ENCODE measurements at regions not wholly inside any gene's neighbourhood (a gene's known extent, or its start where the extent isn't known, plus 50 kb on each side); places are given as distances from the start of the nearest gene placed in this dataset.
"Not testable (repeated sequence)": the region's sequence is repeated elsewhere in the genome, so short reads cannot be mapped to it uniquely, and the experiment has no call there.

DNA sequence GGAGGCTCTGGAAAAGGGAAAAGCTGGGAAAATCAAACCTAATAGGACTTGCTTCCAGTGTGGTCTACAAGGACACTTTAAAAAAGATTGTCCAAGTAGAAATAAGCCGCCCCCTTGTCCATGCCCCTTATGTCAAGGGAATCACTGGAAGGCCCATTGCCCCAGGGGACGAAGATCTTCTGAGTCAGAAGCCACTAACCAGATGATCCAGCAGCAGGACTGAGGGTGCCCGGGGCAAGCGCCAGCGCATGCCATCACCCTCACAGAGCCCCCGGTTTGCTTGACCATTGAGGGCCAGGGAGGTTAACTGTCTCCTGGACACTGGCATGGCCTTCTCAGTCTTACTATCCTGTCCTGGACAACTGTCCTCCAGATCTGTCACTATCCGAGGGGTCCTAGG lies 164.9 kb upstream of the GCFC2 start:
- H3K9me3 Mint-ChIP-seq, H3K4me1 Mint-ChIP-seq, H3K4me3 Mint-ChIP-seq, H3K27me3 Mint-ChIP-seq, H3K27ac Mint-ChIP-seq, H3K36me3 Mint-ChIP-seq: not testable (repeated sequence)

DNA sequence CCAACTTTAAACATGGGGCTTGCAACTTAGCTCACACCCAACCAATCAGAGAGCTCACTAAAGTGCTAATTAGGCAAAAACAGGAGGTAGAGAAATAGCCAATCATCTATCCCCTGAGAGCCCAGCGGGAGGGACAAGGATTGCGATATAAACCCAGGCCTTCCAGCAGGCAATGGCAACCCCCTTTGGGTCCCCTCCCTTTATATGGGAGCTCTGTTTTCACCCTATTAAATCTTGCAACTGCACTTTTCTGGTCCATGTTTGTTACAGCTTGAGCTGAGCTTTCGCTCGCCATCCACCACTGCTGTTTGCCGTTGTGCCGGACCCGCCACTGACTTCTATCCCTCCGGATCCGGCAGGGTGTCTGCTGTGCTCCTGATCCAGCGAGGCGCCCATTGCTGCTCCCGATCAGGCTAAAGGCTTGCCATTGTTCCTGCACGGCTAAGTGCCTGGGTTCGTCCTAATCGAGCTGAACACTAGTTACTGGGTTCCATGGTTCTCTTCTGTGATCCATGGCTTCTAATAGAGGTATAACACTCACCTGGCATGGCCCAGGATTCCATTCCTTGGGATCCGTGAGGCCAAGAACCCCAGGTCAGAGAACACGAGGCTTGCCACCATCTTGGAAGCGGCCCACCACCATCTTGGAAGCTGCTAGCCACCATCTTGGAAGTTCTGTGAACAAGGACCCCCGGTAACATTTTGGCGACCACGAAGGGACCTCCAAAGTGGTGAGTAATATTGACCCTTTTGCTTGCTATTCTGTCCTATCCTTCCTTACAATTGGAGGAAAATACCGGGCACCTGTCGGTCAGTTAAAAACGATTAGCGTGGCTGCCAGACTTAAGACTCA lies 161.3 kb upstream of the GCFC2 start:
- not testable (repeated sequence) for H3K4me1 Mint-ChIP-seq, H3K4me3 Mint-ChIP-seq, H3K9me3 Mint-ChIP-seq, H3K27ac Mint-ChIP-seq, H3K27me3 Mint-ChIP-seq, H3K36me3 Mint-ChIP-seq

DNA sequence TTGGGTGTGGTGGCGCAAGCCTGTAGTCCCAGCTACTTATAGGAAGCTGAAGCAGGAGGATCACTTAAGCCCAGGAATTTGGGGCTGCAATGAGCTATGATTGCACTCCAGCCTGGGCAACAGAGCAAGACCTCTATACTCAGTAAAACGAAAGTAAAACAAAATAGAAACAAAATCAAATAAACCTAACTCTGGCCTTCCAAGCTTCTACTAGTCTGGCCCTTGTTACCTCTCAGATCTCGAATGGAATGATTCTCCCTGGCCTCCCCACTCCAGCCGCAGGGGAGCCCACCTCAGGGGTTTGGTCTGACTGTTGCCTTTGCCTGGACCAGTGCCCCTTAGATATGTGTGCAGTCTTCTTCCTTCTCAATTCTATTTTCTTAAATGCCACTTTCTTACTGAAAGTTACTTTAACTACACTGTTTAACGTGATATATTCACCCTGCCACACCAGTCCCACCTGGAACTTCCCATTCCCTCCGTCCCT lies 160.0 kb upstream of the GCFC2 start:
- H3K4me3 Mint-ChIP-seq: no peak overlapping the region
- H3K27me3 Mint-ChIP-seq: no peaks in the 10 kb centered on the region
- H3K9me3 Mint-ChIP-seq: peaks cover 4% of the 10 kb centered on the region
- H3K36me3 Mint-ChIP-seq: no peaks in the 10 kb centered on the region
- H3K4me1 Mint-ChIP-seq: no peaks in the 10 kb centered on the region
- no peak overlapping the region for H3K27ac Mint-ChIP-seq

DNA sequence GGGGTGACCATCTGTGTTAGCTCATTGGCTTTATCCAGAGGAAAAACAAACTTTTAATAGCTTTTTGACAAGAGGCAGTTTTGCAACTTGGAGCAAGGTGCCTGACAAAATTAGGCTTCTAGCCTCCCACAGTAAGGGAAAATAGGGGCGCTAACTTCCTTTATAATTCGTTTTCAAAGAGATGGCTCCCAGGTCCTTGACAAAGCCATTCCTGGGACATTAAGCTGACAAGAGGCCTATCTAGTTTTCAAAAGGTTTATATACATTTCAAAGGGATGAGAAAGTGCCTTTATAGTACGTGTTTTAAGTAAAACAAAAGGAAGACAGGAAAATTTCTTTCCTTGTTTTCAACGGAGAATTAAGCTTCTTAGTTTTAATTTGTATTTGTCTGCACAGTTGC lies 159.4 kb upstream of the GCFC2 start:
- Mint-ChIP-seq H3K4me3 (no peak overlapping the region), H3K9me3 (peaks cover 4% of the 10 kb centered on the region), H3K27me3 (no peaks in the 10 kb centered on the region), H3K4me1 (no peaks in the 10 kb centered on the region), H3K27ac (no peak overlapping the region), H3K36me3 (no peaks in the 10 kb centered on the region)

DNA sequence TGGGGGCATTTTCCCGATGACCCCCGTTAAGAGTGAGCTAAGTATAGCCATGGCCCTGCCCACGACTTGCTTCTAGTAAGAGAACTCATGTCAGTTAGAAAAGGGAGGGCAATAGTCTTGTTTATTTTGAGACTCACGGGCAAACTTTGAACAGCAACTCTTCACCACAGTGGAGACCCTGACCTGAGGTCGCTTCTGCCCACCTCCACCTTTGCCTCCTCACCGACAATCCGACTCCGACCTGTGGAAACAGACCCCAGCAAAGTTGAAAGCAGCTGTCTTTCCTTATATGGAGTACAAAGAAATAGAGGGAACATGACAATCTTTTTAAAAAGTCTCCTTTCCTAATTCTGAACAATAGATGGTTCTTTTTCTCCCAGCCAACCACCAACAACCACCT lies 155.0 kb upstream of the GCFC2 start:
- Mint-ChIP-seq H3K4me3 (no peak overlapping the region), H3K4me1 (no peaks in the 10 kb centered on the region), H3K9me3 (peaks cover 4% of the 10 kb centered on the region), H3K27me3 (no peaks in the 10 kb centered on the region), H3K27ac (no peak overlapping the region), H3K36me3 (no peaks in the 10 kb centered on the region)

DNA sequence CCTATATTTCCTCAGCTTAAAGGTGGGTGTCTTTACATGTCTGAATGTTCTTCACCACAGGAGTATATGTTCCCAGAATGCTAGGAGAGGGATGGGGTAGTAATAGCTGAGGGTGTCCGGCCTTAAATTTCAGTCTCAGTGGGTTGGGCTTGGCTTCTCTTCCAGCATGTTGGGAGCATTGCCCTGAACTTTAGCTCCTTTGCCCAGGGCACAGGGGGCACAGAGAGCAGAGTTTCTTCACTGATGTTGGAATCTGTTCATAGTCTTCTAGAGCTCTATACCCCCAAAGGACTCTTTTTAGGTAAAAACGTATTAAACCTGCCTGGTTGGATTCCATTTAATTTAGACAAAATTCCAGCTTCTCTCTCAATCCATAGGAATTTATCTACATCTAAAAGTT lies 154.4 kb upstream of the GCFC2 start:
- Mint-ChIP-seq H3K4me3 (no peak overlapping the region), H3K4me1 (no peaks in the 10 kb centered on the region), H3K27ac (no peak overlapping the region), H3K27me3 (no peaks in the 10 kb centered on the region), H3K36me3 (no peaks in the 10 kb centered on the region), H3K9me3 (peaks cover 4% of the 10 kb centered on the region)

DNA sequence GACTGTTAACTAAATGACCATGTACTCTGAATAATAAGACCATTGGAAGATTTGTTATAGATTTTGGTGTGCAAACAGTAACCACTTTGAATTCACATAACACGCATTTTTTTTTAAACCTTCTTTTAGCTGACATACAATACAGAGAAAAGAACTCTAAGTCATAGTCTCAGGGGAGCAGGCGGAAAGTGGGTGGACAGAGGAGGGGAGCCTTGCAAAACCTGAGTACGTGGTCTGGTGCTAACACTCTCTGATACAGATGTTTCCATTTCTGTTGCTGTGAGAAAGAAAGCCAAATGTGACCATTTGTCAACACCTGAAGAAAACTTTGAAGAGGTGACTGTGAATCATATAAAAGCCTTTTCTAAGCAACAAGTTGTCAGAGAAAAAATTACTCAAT lies 151.8 kb upstream of the GCFC2 start:
- Mint-ChIP-seq H3K4me3 (no peak overlapping the region), H3K4me1 (no peaks in the 10 kb centered on the region), H3K27me3 (no peaks in the 10 kb centered on the region), H3K36me3 (no peaks in the 10 kb centered on the region), H3K27ac (no peak overlapping the region), H3K9me3 (peaks cover 4% of the 10 kb centered on the region)

DNA sequence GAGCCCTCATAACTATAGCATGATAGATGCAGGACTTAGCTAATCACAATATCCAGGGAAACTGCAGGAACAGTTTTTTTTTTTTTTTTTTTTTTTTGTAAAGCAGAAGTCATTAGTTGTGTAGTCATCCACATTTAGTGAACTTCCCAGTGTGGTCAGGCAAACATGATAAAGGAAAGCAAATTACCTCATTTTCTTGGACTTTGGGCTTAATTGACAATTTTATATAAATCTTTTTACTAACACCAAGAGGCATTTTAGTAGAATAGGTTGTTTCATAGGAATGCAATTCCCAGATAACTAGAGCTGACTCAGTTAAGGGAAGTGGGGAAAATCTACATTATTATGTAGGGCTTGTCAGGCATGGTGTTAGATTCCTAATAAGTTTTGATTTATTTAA lies 142.7 kb upstream of the GCFC2 start:
- Mint-ChIP-seq H3K27me3 (no peaks in the 10 kb centered on the region), H3K27ac (no peak overlapping the region), H3K4me3 (no peak overlapping the region), H3K36me3 (no peaks in the 10 kb centered on the region), H3K9me3 (no peaks in the 10 kb centered on the region), H3K4me1 (no peaks in the 10 kb centered on the region)

DNA sequence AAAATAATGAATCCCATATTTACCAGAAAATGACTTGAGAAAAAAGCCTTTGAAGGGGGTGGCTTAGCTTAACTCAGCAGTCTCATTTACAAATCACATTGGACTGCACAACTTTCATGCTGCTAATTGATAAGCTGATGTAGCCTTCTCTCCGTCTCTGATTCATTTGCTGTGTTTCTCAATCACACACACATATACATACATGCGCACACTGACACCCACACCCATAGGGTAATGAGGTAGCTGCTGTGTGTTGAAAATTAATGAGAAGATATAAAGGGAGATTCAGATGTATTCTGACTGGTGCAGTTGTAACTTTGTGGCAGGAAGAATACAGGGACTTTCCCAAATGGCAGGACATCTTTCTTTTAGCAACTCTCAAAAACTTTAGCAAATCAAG lies 141.9 kb upstream of the GCFC2 start:
- no peak overlapping the region for H3K27ac Mint-ChIP-seq
- no peaks in the 10 kb centered on the region for H3K4me1 Mint-ChIP-seq
- H3K36me3 Mint-ChIP-seq: no peaks in the 10 kb centered on the region
- H3K27me3 Mint-ChIP-seq: no peaks in the 10 kb centered on the region
- no peak overlapping the region for H3K4me3 Mint-ChIP-seq
- no peaks in the 10 kb centered on the region for H3K9me3 Mint-ChIP-seq

DNA sequence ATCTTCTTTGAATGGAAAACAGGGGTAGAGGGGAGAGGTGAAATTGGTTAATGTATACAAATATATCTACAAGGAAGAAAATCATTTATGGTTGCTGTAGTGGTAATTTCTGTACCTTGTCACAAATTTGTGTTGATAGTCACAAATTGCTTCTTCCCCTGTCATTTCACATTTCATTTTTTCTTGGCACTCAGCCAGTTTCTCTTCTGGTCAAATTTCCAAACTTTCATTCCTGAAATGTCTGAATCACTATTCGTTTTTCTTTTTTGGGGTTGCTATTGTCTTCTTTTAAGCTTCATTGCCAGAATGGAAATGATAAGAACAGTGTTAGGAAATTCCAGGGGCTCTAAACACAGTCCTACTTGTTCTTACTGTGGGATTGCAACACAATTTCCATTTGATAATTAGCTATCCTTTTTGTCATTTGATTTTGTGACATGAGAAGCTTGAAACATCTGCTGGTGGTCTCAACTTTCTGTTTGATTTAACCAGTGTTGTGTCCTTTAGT lies 136.0 kb upstream of the GCFC2 start:
- peaks cover 2% of the 10 kb centered on the region for H3K27me3 Mint-ChIP-seq
- no peaks in the 10 kb centered on the region for H3K36me3 Mint-ChIP-seq
- H3K4me1 Mint-ChIP-seq: no peaks in the 10 kb centered on the region
- H3K9me3 Mint-ChIP-seq: no peaks in the 10 kb centered on the region
- no peak overlapping the region for H3K4me3 Mint-ChIP-seq
- H3K27ac Mint-ChIP-seq: no peak overlapping the region

DNA sequence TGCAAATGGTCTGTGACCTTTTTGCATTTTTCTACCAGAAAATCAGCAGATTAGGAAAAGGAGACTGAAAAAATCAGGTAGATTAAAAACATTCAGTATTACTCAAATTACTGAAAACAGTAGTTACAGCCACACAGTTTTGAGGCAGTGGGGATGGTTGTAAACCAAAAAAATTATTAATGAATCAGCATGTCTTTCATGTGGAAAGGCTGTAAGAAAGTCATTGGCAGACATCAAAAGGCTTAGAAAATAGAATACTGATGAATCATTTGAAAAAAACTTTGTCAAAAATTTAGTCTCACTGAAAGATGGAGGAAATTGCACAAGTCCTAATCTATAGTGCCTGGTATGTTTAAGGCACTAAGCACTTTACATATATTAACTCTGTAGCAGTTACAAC lies 133.9 kb upstream of the GCFC2 start:
- H3K27me3 Mint-ChIP-seq: peaks cover 2% of the 10 kb centered on the region
- H3K36me3 Mint-ChIP-seq: no peaks in the 10 kb centered on the region
- H3K27ac Mint-ChIP-seq: no peak overlapping the region
- no peaks in the 10 kb centered on the region for H3K9me3 Mint-ChIP-seq
- no peak overlapping the region for H3K4me3 Mint-ChIP-seq
- H3K4me1 Mint-ChIP-seq: no peaks in the 10 kb centered on the region

DNA sequence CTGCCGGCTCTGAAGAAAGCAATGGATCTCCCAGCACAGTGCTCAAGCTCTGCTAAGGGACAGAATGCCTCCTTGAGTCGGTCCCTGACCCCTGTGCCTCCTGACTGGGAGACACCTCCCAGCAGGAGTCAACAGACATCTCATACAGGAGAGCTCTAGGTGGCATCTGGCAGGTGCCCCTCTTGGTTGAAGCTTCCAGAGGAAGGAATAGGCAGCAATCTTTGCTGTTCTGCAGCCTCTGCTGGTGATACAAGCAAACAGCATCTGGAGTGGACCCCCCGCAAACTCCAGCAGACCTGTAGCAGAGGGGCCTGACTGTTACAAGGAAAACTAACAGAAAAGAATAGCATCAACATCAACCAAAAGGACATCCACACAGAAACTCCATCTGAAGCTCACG lies 123.9 kb upstream of the GCFC2 start:
- not testable (repeated sequence) for H3K27ac Mint-ChIP-seq, H3K36me3 Mint-ChIP-seq, H3K4me3 Mint-ChIP-seq, H3K4me1 Mint-ChIP-seq, H3K27me3 Mint-ChIP-seq, H3K9me3 Mint-ChIP-seq

DNA sequence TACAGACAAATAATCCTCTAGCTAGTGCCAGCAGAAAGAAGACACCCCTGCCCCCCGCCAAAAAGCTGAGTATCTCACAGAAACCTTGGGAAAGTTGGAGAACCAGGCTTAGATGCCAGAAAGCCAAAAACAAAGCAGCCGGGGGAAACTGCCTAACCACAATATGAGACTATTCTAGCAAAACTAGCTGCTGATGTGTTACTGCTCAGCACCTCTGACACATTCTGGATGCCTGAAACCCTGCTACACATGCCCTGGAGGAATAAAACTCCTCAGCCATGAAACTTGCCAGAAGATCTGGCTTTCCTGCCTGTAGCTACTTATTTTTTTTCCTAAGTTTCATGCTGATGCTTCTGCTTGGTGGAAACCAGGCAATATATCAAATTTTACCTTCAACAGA lies 122.7 kb upstream of the GCFC2 start:
- Mint-ChIP-seq H3K36me3 (no peaks in the 10 kb centered on the region), H3K4me3 (no peak overlapping the region), H3K9me3 (no peaks in the 10 kb centered on the region), H3K27me3 (peaks cover 2% of the 10 kb centered on the region), H3K4me1 (no peaks in the 10 kb centered on the region), H3K27ac (no peak overlapping the region)

DNA sequence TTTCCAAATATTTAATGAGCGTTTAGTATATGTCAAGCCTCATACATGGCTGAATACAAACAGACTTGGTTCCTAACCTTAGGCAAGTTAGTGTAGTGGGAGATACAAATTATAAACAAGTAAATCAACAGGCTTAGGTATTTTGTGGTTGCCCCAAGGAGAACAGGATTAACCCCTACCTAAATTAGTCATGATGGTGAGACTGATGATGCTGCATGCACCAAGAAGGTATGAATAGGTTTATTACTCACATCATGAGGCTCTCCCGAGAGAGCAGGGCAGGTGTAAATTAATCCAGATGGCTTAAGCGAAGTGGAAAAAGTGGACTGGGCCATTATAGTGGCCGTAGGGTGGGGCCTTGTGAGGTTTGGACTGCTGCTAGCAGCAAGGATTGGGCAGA lies 118.1 kb upstream of the GCFC2 start:
- Mint-ChIP-seq H3K4me1 (no peaks in the 10 kb centered on the region), H3K36me3 (no peaks in the 10 kb centered on the region), H3K4me3 (no peak overlapping the region), H3K9me3 (peaks cover 5% of the 10 kb centered on the region), H3K27ac (no peak overlapping the region), H3K27me3 (no peaks in the 10 kb centered on the region)

DNA sequence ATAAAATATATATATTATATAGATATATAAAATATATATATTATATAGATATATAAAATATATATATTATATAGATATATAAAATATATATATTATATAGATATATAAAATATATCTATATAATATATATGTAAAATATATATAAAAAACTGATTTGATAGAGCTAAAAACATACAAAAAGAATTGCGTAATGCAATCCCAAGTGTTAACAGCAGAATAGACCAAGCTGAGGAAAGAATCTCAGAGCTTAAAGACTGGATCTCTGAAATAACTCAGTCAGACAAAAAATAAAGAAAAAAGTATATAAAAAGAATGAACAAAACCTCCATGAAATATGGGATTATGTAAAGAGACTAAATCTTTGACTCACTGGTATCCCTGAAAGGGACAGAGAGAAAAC lies 112.8 kb upstream of the GCFC2 start:
- H3K27ac Mint-ChIP-seq, H3K36me3 Mint-ChIP-seq, H3K4me3 Mint-ChIP-seq, H3K4me1 Mint-ChIP-seq, H3K27me3 Mint-ChIP-seq, H3K9me3 Mint-ChIP-seq: not testable (repeated sequence)

DNA sequence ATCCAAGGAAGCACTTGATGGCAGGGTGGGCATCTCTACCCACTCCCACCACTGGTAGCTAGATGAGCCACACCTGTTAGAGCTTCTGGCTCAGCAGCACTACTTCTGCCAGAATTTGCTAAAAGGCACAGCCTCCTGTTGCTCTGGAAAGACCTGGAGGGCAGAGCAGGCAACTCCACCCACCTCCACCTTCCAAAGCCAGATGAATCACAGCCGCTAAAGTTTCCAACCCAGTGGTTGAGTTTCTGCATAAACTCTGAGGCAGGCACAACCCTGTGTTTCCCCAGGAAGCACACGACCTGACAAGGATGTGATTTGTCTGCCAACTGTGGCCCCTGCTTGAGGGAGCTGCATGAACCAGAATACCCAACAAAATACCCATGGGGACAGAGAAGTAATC lies 111.6 kb upstream of the GCFC2 start:
- Mint-ChIP-seq H3K4me1 (no peaks in the 10 kb centered on the region), H3K27ac (no peak overlapping the region), H3K36me3 (no peaks in the 10 kb centered on the region), H3K9me3 (peaks cover 5% of the 10 kb centered on the region), H3K4me3 (no peak overlapping the region), H3K27me3 (peaks cover 7% of the 10 kb centered on the region)

DNA sequence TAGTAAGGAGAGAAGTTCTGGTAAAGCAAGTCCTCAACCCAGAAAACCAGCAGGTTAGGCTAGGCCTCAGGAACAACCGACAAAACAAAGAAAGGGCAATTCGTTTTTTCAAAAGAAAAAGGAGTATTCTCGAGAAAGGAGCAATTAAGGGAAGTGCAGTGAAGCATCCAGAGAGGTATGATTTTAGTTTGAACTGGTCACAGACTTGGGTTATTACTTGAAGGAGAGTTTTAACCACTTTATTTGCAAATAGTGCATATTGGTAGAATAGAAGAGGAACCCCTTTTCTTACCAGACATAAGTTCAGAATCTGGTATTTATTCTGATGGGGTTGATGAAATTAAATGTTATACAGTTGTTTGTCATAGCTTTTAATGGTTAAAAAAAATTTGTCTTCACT lies 110.0 kb upstream of the GCFC2 start:
- H3K36me3 Mint-ChIP-seq: no peaks in the 10 kb centered on the region
- peaks cover 7% of the 10 kb centered on the region for H3K27me3 Mint-ChIP-seq
- H3K9me3 Mint-ChIP-seq: peaks cover 5% of the 10 kb centered on the region
- no peak overlapping the region for H3K27ac Mint-ChIP-seq
- no peaks in the 10 kb centered on the region for H3K4me1 Mint-ChIP-seq
- no peak overlapping the region for H3K4me3 Mint-ChIP-seq
